ENCODE measurements at regions not wholly inside any gene's neighbourhood (a gene's known extent, or its start where the extent isn't known, plus 50 kb on each side); places are given as distances from the start of the nearest gene placed in this dataset.

DNA sequence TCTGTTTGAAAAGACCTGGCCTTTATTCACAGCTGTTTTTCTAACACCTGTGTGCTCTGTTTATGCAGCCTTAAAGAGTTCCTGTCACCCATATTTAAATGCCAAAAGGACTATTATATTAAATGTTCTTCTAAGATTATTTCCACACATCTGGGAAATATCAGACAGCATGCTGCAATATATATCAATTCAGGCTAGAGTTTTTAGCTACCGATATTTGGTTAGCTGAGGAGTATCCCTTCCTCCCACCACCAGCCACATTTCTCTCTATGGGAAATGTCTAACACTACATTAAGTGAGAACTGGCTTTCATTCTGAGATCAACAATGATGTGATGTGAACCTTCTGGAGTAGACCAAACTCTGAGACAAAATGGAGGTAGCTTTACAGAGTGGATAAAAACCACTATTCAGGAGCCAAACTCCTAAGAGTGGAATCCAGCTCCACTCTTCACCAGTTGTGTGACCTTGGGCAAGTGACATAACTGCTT lies 509.2 kb downstream of the ZNF608 start:
- Mint-ChIP-seq H3K27ac (no peak overlapping the region), H3K9me3 (peaks cover 8% of the 10 kb centered on the region), H3K36me3 (ENCODE audit: low read depth) (no peaks in the 10 kb centered on the region), H3K4me3 (no peak overlapping the region), H3K4me1 (ENCODE audit: low read depth) (no peaks in the 10 kb centered on the region), H3K27me3 (no peaks in the 10 kb centered on the region)
- no peak for DNase-seq

DNA sequence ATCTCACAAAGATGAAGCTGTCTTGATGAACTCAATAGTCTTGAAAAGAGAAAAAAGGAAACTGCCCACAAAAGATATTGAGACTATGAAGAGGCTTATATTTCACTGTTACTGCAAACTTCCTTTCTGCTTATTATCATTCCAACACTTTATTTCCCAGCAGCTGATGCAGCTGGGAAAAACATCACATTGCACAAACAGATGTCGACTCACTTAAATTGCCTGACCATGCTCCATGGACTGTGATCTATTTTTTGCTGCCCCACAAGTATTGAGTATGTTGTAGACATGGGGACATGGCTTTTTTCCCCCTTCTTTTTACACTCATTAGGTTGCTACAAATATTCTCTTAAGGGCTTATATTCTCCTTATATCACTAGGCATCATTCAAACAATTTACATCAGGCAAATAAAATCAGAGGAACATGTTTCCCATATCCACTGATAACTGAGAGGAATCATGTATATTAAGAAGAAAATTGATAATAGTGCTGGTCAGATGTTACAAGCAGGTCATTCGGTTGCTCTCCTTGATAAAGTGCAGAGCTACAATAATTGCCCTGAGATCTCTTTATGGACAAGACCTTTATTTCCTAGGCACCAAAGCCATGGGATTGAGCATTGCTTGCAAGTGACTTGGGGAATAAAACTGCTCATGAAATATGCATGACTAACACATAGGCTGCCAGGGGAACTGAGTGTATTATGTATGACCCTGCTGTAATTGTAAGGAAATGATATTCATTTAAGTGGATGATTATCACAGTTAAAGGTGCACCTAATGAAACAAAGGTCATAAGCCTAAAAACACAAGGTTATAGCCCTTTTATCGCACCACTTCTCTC lies 509.9 kb downstream of the ZNF608 start:
- Mint-ChIP-seq H3K4me1 (ENCODE audit: low read depth) (no peaks in the 10 kb centered on the region), H3K27ac (no peak overlapping the region), H3K4me3 (no peak overlapping the region), H3K9me3 (peaks cover 4% of the 10 kb centered on the region), H3K27me3 (no peaks in the 10 kb centered on the region), H3K36me3 (ENCODE audit: low read depth) (no peaks in the 10 kb centered on the region)
- DNase-seq = no peak

DNA sequence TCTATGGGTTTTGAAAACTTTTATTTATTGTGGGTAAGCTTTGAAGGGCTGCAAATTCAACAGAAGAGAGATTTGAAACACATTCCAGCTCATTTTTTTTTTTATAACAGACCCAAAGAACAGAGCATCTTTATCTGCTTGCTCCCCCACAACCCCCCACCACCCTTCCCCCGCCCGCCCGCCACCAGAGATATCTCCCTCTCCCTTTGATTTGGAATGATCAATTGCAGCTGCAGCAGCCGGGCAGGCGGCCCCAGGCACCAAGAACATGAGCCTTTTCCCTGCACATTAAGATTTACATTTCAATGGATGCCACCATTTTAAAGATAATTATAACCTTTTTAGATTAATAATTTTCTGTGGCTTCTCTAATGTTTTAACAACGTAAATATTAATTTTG lies 510.9 kb downstream of the ZNF608 start:
- peaks cover 4% of the 10 kb centered on the region for H3K9me3 Mint-ChIP-seq
- H3K27me3 Mint-ChIP-seq = no peaks in the 10 kb centered on the region
- no peak overlapping the region for H3K4me3 Mint-ChIP-seq
- DNase-seq = no peak
- H3K4me1 Mint-ChIP-seq (ENCODE audit: low read depth) = no peaks in the 10 kb centered on the region
- H3K36me3 Mint-ChIP-seq (ENCODE audit: low read depth) = no peaks in the 10 kb centered on the region
- H3K27ac Mint-ChIP-seq = no peak overlapping the region

DNA sequence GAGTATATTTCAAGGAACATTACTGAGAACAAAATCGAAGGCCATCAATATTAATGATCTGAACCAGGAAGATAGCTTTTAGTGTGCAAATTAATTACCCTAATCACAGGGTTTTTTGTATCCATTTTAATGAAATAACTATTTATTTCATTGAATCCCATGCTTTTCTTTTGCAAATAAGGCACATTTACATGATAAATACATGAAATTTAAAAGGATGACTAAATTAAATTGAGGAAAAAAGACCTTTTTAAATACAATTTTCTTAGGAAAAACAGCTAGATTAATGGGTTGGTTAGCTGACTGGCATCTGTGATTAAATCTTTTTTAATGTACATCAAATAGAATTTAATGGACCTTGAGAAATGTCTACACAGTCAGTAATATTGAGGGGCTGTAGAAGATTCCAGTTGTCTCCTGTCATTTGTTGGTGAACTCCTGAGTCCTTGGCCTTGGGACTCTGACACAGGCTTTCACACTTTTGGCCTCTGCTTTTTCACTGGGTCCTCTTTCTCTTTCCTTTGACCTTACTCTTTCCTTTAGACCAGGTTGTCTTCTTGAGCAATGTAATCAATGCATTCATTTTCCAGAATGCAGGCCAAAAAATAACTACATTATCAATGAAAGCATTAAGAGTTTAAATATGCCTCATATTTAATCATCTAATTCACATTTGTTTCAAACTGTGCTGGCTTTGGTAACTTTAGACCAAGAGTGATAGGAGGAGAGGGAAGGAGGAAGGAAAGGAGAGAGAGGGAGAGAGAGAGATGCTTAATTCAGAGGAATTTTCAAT lies 511.5 kb downstream of the ZNF608 start:
- Mint-ChIP-seq H3K27ac (no peak overlapping the region), H3K9me3 (peaks cover 4% of the 10 kb centered on the region), H3K4me1 (ENCODE audit: low read depth) (no peaks in the 10 kb centered on the region), H3K4me3 (no peak overlapping the region), H3K36me3 (ENCODE audit: low read depth) (no peaks in the 10 kb centered on the region), H3K27me3 (no peaks in the 10 kb centered on the region)
- DNase-seq = no peak

DNA sequence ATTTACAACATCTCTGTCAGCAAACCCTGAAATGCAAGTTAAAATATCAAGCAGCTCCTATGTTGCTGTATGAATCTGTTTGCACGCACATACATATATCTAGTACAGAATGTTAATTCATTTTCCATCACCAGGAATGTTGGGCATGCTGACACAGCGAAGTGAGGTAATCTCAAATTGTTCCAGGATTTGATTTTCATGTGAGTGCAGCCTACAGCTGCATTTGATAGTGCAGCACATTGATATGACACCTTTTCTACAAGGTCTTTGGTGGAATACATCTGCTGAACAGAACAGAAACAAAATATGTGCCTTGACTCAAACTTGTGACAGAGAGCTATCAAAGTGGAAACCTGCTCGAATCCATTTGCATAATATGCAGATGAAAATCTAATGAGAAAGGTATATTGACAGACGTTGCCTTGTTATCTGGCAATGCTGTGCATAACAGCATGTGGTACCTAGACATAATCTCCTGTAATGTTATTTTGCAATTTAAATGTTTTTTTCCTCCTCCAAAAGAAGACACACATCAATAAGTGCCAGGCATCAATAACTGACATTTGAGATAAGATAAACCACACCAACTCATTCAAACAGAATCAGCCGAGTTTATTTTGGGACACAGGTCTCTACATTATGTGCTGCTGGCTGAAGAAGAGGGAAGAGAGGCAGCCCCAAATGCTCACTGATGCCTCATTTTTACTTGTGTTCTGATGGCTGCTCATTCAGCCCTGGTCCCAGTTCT lies 512.2 kb downstream of the ZNF608 start:
- no peaks in the 10 kb centered on the region for H3K36me3 Mint-ChIP-seq (ENCODE audit: low read depth)
- H3K4me1 Mint-ChIP-seq (ENCODE audit: low read depth) = no peaks in the 10 kb centered on the region
- no peak overlapping the region for H3K4me3 Mint-ChIP-seq
- peaks cover 4% of the 10 kb centered on the region for H3K9me3 Mint-ChIP-seq
- DNase-seq = no peak
- H3K27me3 Mint-ChIP-seq = no peaks in the 10 kb centered on the region
- H3K27ac Mint-ChIP-seq = no peak overlapping the region

DNA sequence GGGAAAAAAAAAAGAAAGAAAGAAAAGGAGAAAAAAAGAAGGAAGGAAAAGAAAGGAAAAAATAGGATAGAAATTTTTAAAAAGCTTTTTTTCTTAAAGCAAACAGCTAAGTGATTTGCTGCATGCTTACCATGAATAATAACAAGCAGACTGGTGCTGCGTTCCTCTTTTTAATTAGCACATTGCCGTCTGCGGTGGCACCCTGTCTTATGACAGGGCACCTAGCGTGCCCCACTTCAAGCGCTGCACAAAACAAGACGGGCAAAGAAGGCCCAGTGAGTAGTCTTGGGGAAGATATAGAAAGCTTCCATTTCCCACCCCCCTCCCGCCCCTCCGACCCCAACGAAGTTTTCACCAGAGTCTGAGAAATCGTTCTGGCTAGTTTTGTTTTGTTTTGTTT lies 513.9 kb downstream of the ZNF608 start:
- H3K4me3 Mint-ChIP-seq = no peak overlapping the region
- H3K27me3 Mint-ChIP-seq = no peaks in the 10 kb centered on the region
- H3K36me3 Mint-ChIP-seq (ENCODE audit: low read depth) = no peaks in the 10 kb centered on the region
- no peak for DNase-seq
- H3K9me3 Mint-ChIP-seq = peaks cover 4% of the 10 kb centered on the region
- H3K4me1 Mint-ChIP-seq (ENCODE audit: low read depth) = no peaks in the 10 kb centered on the region
- H3K27ac Mint-ChIP-seq = no peak overlapping the region

DNA sequence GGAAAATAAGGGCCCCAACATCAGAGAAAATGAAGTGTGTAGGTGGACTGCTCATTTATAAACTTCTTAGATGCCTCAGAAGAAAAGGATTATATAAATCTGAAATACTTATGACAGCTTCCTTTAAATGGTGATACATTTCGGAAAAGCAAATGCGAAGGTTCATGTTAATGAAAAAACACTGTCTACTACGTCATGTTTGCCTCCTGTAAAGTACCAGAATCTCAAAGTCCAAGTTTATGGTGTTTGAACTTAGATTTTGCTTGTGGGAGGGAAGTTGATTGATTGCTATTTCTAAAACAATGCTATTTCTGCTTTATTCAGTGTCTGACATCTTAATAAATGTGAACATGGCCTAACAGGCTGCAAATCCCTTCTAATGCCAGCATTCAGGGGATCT lies 514.6 kb downstream of the ZNF608 start:
- no peak overlapping the region for H3K4me3 Mint-ChIP-seq
- no peak for DNase-seq
- H3K27ac Mint-ChIP-seq = no peak overlapping the region
- peaks cover 4% of the 10 kb centered on the region for H3K9me3 Mint-ChIP-seq
- H3K27me3 Mint-ChIP-seq = no peaks in the 10 kb centered on the region
- no peaks in the 10 kb centered on the region for H3K36me3 Mint-ChIP-seq (ENCODE audit: low read depth)
- no peaks in the 10 kb centered on the region for H3K4me1 Mint-ChIP-seq (ENCODE audit: low read depth)

DNA sequence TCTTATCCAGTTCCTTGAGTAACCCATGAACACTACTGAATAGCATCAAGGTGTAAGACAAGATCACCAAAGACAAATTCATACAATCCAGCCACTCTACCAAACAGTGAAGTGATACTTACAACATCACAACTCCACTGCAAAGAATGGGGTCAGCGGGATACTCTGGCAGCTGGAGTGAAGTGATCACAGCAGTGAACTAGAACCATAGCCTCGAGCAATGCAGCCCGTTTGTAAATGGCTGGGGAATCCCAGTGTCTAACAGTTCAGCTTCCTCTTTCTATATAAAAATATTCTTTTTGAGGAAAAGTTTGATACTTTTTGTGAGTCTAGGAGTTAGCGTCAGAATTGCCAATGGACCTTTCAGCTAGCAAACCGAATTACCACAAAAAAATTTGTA lies 515.2 kb downstream of the ZNF608 start:
- H3K4me1 Mint-ChIP-seq (ENCODE audit: low read depth) = no peaks in the 10 kb centered on the region
- DNase-seq = no peak
- H3K27me3 Mint-ChIP-seq = no peaks in the 10 kb centered on the region
- peaks cover 2% of the 10 kb centered on the region for H3K9me3 Mint-ChIP-seq
- H3K4me3 Mint-ChIP-seq = no peak overlapping the region
- no peak overlapping the region for H3K27ac Mint-ChIP-seq
- H3K36me3 Mint-ChIP-seq (ENCODE audit: low read depth) = no peaks in the 10 kb centered on the region

DNA sequence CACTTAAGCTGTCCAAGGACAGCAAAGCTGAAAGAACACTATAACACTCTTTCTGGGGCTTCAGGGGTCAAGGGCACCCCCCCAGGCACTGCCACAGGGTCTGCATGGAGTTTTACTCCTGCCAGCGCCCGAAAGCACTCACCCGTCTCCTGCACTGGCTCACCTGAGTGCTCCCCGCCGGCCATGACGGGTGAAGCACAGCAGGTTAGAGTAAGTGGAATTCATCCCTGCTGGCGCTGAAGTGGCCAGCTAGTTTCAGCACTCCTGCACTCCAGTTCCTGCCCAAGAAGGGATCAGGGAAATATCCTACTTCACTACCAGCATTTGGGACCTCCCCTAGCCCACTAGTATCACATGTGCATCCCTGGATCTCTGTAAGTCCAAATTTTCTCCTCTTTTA lies 516.0 kb downstream of the ZNF608 start:
- peaks cover 2% of the 10 kb centered on the region for H3K9me3 Mint-ChIP-seq
- no peaks in the 10 kb centered on the region for H3K36me3 Mint-ChIP-seq (ENCODE audit: low read depth)
- no peaks in the 10 kb centered on the region for H3K27me3 Mint-ChIP-seq
- no peak for DNase-seq
- no peak overlapping the region for H3K27ac Mint-ChIP-seq
- no peaks in the 10 kb centered on the region for H3K4me1 Mint-ChIP-seq (ENCODE audit: low read depth)
- no peak overlapping the region for H3K4me3 Mint-ChIP-seq

DNA sequence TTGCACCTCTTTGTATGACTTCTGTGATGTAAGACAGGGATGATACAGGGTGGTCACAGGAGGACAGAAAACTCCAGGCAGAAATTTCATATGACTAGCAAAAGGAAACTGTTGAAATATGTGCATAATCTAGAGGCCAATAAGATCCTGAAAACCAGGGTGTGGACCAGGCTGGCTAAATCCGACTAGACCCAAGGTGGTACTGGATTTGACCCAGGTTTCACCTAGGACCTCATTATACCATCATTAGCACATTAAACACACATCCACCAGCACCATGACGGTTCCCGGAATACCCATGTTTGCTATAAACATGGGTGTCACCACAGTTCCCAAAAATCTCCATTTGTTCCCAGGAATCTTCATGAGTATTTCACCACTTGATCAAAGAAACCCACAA lies 517.1 kb downstream of the ZNF608 start:
- Mint-ChIP-seq H3K9me3 (peaks cover 2% of the 10 kb centered on the region), H3K36me3 (ENCODE audit: low read depth) (no peaks in the 10 kb centered on the region), H3K27ac (no peak overlapping the region), H3K4me1 (ENCODE audit: low read depth) (no peaks in the 10 kb centered on the region), H3K4me3 (no peak overlapping the region), H3K27me3 (no peaks in the 10 kb centered on the region)
- no peak for DNase-seq

DNA sequence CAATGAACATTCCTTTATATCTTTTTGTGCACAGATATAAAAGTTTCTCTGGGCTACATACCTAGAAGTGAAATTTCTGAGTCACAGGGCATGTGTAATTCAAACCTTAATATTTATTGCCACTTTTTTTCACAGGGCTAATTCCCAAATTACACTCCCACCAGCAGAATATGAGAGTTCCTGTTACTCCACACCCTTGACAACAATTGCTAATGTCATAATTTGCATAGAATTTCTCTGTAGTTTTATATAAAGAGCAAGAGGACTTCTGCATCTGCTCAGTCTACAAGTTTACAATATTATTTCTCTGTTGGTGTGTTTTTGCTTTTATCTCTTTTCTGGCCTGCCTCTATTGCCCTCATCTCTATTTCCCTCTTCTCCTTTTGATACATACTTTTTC lies 518.5 kb downstream of the ZNF608 start:
- Mint-ChIP-seq H3K27ac (no peak overlapping the region), H3K36me3 (ENCODE audit: low read depth) (no peaks in the 10 kb centered on the region), H3K4me3 (no peak overlapping the region), H3K9me3 (peaks cover 2% of the 10 kb centered on the region), H3K4me1 (ENCODE audit: low read depth) (no peaks in the 10 kb centered on the region), H3K27me3 (no peaks in the 10 kb centered on the region)
- no peak for DNase-seq

DNA sequence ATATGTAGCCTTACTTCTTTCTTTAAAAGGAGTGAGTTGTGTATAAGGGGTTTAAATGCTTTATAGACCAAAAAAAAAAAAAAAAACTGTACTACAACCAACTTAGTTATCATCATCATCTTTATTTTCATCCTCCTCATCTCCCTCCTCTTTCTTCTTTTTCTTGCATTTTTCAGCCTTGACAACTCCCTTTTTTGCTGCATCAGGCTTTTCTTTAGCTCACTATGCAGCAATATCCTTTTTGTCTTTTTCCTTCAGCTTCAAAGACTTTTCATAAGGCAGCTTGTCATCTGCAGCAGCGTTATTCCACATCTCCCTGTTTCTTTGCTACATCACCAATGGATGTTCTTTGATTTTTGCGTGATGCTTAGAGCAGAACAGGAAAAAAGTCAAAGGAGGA lies 526.0 kb downstream of the ZNF608 start:
- no peaks in the 10 kb centered on the region for H3K27me3 Mint-ChIP-seq
- H3K36me3 Mint-ChIP-seq (ENCODE audit: low read depth) = no peaks in the 10 kb centered on the region
- no peak overlapping the region for H3K4me3 Mint-ChIP-seq
- peaks cover 2% of the 10 kb centered on the region for H3K9me3 Mint-ChIP-seq
- no peak for DNase-seq
- H3K27ac Mint-ChIP-seq = no peak overlapping the region
- H3K4me1 Mint-ChIP-seq (ENCODE audit: low read depth) = no peaks in the 10 kb centered on the region

DNA sequence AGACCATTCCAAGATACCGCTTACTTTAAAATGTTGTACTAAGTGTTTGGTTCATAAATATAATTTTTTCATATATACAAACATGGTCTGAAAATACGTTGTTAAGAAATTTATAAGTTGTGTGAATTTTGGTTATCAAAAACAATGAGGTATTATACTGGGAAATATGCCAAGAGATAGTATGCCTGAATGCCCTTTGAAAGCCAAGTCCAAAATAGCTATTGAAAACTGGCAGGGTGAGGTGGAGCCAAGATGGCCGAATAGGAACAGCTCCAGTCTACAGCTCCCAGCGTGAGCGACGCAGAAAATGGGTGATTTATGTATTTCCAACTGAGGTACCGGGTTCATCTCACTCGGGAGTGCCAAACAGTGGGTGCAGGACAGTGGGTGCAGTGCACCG lies 533.5 kb downstream of the ZNF608 start:
- H3K9me3 Mint-ChIP-seq = peaks cover 10% of the 10 kb centered on the region
- DNase-seq = no peak
- no peak overlapping the region for H3K4me3 Mint-ChIP-seq

DNA sequence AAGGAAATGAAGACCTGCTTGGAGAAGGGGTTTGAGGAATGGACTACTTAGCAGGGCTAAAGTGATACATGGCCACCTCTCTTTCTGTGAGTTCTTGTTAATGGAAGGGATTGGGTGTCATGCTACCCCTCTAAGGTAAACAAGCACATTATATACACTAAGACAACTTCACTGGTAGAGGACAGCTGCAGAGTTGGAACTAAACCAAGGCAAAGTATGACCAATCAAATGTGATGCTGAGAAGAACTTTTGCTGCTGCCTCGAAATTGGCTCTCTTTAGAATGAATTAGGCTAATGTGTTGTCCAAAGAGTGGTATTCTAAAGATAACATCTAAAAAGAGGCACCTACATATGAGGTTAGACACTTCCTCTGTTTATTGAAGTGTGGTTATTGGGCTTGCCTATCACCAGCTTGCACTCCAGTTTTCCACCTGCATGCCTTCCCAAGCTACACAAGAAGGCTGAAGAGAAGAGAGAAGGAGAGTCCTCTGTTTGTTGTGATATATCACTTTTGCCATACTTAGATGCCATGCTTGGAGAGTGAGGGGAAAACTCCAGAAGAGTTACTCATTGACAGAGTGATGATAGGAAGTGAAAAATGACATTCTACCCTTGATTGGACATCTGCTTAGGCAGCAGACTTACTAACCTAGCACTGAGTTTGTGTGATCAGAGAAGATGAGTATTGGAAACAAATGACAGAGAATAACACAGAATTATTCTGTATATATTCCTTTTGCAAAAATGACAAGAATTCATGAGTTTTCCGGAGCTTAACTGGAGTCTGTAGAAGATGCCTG lies 536.1 kb downstream of the ZNF608 start:
- H3K4me1 Mint-ChIP-seq (ENCODE audit: low read depth) = no peaks in the 10 kb centered on the region
- H3K9me3 Mint-ChIP-seq = peaks cover 8% of the 10 kb centered on the region
- H3K27me3 Mint-ChIP-seq = no peaks in the 10 kb centered on the region
- no peak for DNase-seq
- no peak overlapping the region for H3K4me3 Mint-ChIP-seq
- H3K36me3 Mint-ChIP-seq (ENCODE audit: low read depth) = no peaks in the 10 kb centered on the region
- no peak overlapping the region for H3K27ac Mint-ChIP-seq

More for the DNA sequence above, 533.5 kb downstream of the ZNF608 start:
- Mint-ChIP-seq H3K27me3 (no peaks in the 10 kb centered on the region), H3K4me1 (ENCODE audit: low read depth) (no peaks in the 10 kb centered on the region), H3K27ac (no peak overlapping the region), H3K36me3 (ENCODE audit: low read depth) (no peaks in the 10 kb centered on the region)
